ENCODE measurements at regions not wholly inside any gene's neighbourhood (a gene's known extent, or its start where the extent isn't known, plus 50 kb on each side); places are given as distances from the start of the nearest gene placed in this dataset.

- Histone ChIP-seq H3K4me3 (ENCODE audit: insufficient read depth, low read length, poor library complexity, severe bottlenecking) (peak overlapping the region; percentile 61), H3K9me3 (ENCODE audit: insufficient read depth, low read length) (no peaks in the 10 kb centered on the region), H3K27me3 (ENCODE audit: low read length) (no peaks in the 10 kb centered on the region), H2AFZ (ENCODE audit: low read depth, low read length, severe bottlenecking) (no peak overlapping the region), H4K20me1 (ENCODE audit: low read depth, low read length) (no peaks in the 10 kb centered on the region), H3K36me3 (ENCODE audit: low read length) (no peaks in the 10 kb centered on the region), H3K9me2 (replicated peaks; ENCODE audit: insufficient read depth, low read length) (no peaks in the 10 kb centered on the region), H3K27ac (ENCODE audit: low read depth, low read length) (peak overlapping the region; percentile 94), H3K9ac (ENCODE audit: low read length) (peak overlapping the region; percentile 89), H3F3A (ENCODE audit: insufficient read depth) (peaks cover 70% of the 10 kb centered on the region), H3K79me2 (ENCODE audit: insufficient read depth, low read length) (no peaks in the 10 kb centered on the region; the same call in 1 of the 2 replicates), H3K4me2 (ENCODE audit: low read depth, low read length, poor library complexity, severe bottlenecking) (peak overlapping the region; percentile 88)
- TF ChIP-seq, protein P1, sequence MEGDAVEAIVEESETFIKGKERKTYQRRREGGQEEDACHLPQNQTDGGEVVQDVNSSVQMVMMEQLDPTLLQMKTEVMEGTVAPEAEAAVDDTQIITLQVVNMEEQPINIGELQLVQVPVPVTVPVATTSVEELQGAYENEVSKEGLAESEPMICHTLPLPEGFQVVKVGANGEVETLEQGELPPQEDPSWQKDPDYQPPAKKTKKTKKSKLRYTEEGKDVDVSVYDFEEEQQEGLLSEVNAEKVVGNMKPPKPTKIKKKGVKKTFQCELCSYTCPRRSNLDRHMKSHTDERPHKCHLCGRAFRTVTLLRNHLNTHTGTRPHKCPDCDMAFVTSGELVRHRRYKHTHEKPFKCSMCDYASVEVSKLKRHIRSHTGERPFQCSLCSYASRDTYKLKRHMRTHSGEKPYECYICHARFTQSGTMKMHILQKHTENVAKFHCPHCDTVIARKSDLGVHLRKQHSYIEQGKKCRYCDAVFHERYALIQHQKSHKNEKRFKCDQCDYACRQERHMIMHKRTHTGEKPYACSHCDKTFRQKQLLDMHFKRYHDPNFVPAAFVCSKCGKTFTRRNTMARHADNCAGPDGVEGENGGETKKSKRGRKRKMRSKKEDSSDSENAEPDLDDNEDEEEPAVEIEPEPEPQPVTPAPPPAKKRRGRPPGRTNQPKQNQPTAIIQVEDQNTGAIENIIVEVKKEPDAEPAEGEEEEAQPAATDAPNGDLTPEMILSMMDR (IDR thresholded peaks at IDR 0.05; ENCODE audit: insufficient read depth, low read length, poor library complexity, severe bottlenecking), result no peak
These were observed 108.2 kb downstream of the HFE start for GRCh38 chr6:26195376-26195923.

GRCh38 chr6:26195924-26196845 is 109.0 kb downstream of the HFE start:
- Histone ChIP-seq H3K27me3 (ENCODE audit: low read length) (no peaks in the 10 kb centered on the region), H2AFZ (ENCODE audit: low read depth, low read length, severe bottlenecking) (no peak overlapping the region), H4K20me1 (ENCODE audit: low read depth, low read length) (no peaks in the 10 kb centered on the region), H3K9ac (ENCODE audit: low read length) (peak overlapping the region; percentile 89), H3K4me2 (ENCODE audit: low read depth, low read length, poor library complexity, severe bottlenecking) (peak overlapping the region; percentile 88), H3K27ac (ENCODE audit: low read depth, low read length) (peak overlapping the region; percentile 94), H3K36me3 (ENCODE audit: low read length) (no peaks in the 10 kb centered on the region), H3K79me2 (ENCODE audit: insufficient read depth, low read length) (no peaks in the 10 kb centered on the region; the same call in 1 of the 2 replicates), H3K4me3 (ENCODE audit: insufficient read depth, low read length, poor library complexity, severe bottlenecking) (peak overlapping the region; percentile 61), H3K9me3 (ENCODE audit: insufficient read depth, low read length) (no peaks in the 10 kb centered on the region), H3K9me2 (replicated peaks; ENCODE audit: insufficient read depth, low read length) (no peaks in the 10 kb centered on the region), H3F3A (ENCODE audit: insufficient read depth) (peaks cover 77% of the 10 kb centered on the region)
- TF ChIP-seq, protein P1 (IDR thresholded peaks at IDR 0.05; ENCODE audit: insufficient read depth, low read length, poor library complexity, severe bottlenecking), result no peak
- no peak for TF ChIP-seq EZH2phosphoT487 (conservative IDR thresholded peaks at IDR 0.05; ENCODE audit: low read length)

GRCh38 chr6:26196846-26197635 is 109.8 kb downstream of the HFE start:
- Histone ChIP-seq H3K36me3 (ENCODE audit: low read length) (no peaks in the 10 kb centered on the region), H3K79me2 (ENCODE audit: insufficient read depth, low read length) (no peaks in the 10 kb centered on the region; the same call in 1 of the 2 replicates), H3K9me2 (replicated peaks; ENCODE audit: insufficient read depth, low read length) (no peaks in the 10 kb centered on the region), H3K4me2 (ENCODE audit: low read depth, low read length, poor library complexity, severe bottlenecking) (peak overlapping the region; percentile 88), H3K9me3 (ENCODE audit: insufficient read depth, low read length) (no peaks in the 10 kb centered on the region), H2AFZ (ENCODE audit: low read depth, low read length, severe bottlenecking) (no peak overlapping the region), H3K27ac (ENCODE audit: low read depth, low read length) (peak overlapping the region; percentile 94), H3K9ac (ENCODE audit: low read length) (peak overlapping the region; percentile 89), H4K20me1 (ENCODE audit: low read depth, low read length) (no peaks in the 10 kb centered on the region), H3K27me3 (ENCODE audit: low read length) (no peaks in the 10 kb centered on the region), H3K4me3 (ENCODE audit: insufficient read depth, low read length, poor library complexity, severe bottlenecking) (peak overlapping the region; percentile 61), H3F3A (ENCODE audit: insufficient read depth) (peaks cover 85% of the 10 kb centered on the region)
- no peak for TF ChIP-seq EZH2phosphoT487 (conservative IDR thresholded peaks at IDR 0.05; ENCODE audit: low read length)
- TF ChIP-seq, protein P1 (IDR thresholded peaks at IDR 0.05; ENCODE audit: insufficient read depth, low read length, poor library complexity, severe bottlenecking), result no peak

All from SU-DHL-6 (cell line).